ENCODE measurements at regions not wholly inside any gene's neighbourhood (a gene's known extent, or its start where the extent isn't known, plus 50 kb on each side); places are given as distances from the start of the nearest gene placed in this dataset.

DNA sequence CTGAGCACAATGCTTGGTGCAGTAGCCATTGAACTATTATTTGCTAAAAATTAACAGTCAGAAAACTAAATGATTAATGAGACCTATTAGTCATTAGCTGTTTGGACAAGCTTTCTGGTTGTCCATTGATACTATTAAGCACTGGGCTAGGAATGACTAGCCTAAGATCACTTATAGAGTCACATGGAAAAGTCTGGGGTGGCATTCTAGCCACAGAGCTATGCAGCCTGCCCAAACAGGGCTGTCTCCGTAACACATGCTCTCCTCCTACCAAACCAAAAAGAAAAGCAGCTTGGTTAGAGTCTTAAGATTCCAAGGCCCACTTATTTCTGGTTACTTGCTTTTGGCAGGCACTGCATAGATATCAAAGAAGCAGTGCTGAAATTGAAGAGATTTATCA lies 193.5 kb upstream of the NBEA start:
- no peak overlapping the region for H3K4me3 ChIP-seq (replicated peaks; ENCODE audit: low read depth, low read length)
- TF ChIP-seq, protein P1, sequence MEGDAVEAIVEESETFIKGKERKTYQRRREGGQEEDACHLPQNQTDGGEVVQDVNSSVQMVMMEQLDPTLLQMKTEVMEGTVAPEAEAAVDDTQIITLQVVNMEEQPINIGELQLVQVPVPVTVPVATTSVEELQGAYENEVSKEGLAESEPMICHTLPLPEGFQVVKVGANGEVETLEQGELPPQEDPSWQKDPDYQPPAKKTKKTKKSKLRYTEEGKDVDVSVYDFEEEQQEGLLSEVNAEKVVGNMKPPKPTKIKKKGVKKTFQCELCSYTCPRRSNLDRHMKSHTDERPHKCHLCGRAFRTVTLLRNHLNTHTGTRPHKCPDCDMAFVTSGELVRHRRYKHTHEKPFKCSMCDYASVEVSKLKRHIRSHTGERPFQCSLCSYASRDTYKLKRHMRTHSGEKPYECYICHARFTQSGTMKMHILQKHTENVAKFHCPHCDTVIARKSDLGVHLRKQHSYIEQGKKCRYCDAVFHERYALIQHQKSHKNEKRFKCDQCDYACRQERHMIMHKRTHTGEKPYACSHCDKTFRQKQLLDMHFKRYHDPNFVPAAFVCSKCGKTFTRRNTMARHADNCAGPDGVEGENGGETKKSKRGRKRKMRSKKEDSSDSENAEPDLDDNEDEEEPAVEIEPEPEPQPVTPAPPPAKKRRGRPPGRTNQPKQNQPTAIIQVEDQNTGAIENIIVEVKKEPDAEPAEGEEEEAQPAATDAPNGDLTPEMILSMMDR (IDR thresholded peaks at IDR 0.05; ENCODE audit: low read depth, low read length, missing control alignments): no peak
- DNase-seq (ENCODE audit: extremely low read depth, low read depth): no peak

DNA sequence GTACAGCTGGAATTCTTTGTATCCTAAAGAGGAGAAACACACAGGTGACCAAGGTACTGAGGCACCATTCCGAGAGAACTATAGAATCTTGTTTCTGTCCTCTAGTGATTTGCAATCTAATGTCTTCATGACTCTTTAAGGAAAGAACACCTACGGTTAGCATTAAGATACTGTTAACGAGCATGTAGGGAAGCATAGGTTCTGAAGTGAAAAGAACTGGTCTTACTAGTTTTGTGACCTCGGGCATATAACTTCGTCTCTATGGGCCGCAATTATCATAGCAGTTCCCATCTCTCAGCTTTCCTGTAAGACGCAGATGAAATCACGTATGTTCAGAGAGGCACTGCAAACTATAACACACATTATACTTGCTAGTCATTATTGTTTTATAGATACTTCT lies 193.0 kb upstream of the NBEA start:
- H3K4me3 ChIP-seq (replicated peaks; ENCODE audit: low read depth, low read length): no peak overlapping the region
- DNase-seq (ENCODE audit: extremely low read depth, low read depth): no peak
- TF ChIP-seq, protein P1 (IDR thresholded peaks at IDR 0.05; ENCODE audit: low read depth, low read length, missing control alignments): no peak

DNA sequence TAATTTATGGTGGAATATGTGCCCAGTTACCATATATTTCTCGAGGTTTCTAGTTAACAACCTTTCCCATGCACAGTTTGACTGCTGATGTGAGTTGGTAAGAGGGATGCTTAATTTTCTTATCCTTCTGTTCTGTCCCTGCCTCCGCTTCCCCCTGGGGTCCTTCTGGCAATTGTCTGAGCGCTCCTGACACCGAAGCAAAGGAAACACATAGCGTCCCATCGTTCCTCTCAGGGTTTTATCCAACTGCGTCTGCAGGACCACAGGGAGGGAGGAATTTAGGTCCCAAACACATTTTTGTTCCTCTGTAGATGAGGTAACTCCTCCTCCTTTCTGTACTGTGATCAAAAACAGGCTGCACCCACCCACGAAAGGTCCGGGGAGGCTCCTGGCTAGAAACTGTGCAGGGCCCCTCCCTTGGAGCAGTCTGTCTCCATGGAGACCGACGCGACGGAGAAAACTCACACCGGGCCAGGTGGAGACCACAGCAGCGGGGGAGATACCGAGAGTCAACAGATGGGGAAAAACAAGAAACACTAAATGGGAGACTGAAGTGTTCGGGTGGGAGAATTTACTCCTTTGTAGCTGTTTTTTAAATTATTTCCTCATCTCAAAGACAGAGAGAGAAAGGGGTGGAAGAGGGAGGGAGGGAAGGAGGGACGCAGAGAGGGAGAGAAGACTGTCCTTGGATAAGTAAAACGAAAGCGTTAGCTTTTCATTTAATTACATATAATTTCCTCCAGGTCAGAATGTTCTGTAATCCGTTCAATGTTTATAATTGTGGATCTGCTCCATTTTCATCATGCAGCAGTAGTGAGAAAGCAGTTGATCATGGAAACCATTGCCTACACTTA lies 191.8 kb upstream of the NBEA start:
- no peak for DNase-seq (ENCODE audit: extremely low read depth, low read depth)
- peak overlapping the region; percentile 31 for H3K4me3 ChIP-seq (replicated peaks; ENCODE audit: low read depth, low read length)
- TF ChIP-seq, protein P1 (IDR thresholded peaks at IDR 0.05; ENCODE audit: low read depth, low read length, missing control alignments): no peak

DNA sequence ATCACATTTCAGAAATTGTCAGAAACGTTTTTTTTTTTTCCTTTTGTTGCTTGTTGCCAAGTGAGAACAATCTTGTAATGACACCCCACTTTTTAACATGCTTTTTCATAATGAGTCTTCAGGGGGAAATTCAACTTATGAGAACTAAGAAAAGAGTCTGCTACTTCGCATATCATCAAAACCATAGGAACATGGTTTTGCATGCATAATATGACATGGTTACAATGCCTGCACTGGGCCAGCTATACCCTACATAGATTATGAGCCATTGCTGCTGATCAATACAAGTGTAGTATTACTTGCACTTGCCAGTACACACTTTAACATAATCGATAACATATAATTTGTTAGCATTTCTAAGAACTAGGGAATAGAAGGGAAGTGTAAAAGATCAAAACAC lies 191.0 kb upstream of the NBEA start:
- TF ChIP-seq, protein P1 (IDR thresholded peaks at IDR 0.05; ENCODE audit: low read depth, low read length, missing control alignments): no peak
- DNase-seq (ENCODE audit: extremely low read depth, low read depth): no peak
- H3K4me3 ChIP-seq (replicated peaks; ENCODE audit: low read depth, low read length): no peak overlapping the region

DNA sequence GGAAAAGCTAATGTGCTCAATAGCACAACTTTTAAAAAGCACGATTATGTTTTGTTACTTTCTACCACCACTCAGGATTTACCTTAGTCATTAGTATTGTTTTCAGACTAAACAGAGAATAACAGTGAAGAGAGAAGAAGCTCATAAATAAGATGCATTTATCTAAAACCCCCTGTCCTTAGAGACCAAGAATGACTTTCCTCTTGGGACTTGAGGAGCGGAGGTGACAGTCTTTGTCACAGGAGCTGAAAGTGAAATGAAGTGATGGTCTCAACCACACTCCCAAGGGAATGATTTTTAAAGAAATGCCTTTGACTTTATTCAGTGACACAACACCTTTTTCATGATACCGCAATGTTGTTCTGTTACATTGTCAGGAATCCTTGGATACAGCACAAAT lies 190.6 kb upstream of the NBEA start:
- TF ChIP-seq, protein P1 (IDR thresholded peaks at IDR 0.05; ENCODE audit: low read depth, low read length, missing control alignments): no peak
- no peak for DNase-seq (ENCODE audit: extremely low read depth, low read depth)
- no peak overlapping the region for H3K4me3 ChIP-seq (replicated peaks; ENCODE audit: low read depth, low read length)

DNA sequence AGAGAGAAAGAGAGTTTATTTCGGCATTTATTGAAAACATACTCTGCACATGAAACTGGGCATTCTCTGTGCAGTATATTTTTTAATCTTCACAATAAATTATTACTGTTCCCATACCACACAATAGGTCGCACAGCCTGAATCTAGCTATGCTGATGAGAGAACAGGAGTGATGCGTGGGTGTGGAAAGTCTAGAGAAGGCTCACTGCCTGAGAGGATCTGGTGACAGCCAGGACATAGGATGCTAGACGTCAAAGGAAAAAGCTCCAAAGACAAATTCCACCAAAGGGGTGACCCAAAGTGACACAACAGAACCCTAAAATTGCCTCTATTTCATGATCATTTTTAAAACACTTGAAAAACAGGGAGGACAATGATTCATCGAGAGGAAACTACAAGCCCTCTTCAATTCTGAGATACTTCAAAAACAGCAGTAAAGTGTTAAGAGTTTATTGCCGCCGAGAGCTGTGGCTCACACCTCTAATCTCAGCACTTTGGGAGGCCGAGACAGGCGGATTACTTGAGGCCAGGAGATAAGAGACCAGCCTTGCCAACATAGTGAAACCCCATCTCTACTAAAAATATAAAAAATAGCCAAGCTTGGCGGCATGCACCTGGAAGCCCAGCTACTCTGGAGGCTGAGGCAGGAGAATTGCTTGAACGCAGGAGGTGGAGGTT lies 189.6 kb upstream of the NBEA start:
- no peak for DNase-seq (ENCODE audit: extremely low read depth, low read depth)
- no peak overlapping the region for H3K4me3 ChIP-seq (replicated peaks; ENCODE audit: low read depth, low read length)
- TF ChIP-seq, protein P1 (IDR thresholded peaks at IDR 0.05; ENCODE audit: low read depth, low read length, missing control alignments): no peak
